SJCRH30 (cell line): ENCODE measurements at regions not wholly inside any gene's neighbourhood (a gene's known extent, or its start where the extent isn't known, plus 50 kb on each side); places are given as distances from the start of the nearest gene placed in this dataset.
A peak's percentile ranks its signal among the peaks of the same experiment; 100 is the strongest.
"Not testable (repeated sequence)": the region's sequence is repeated elsewhere in the genome, so short reads cannot be mapped to it uniquely, and the experiment has no call there.

Experiments
- DNase-seq, 2 experiments: peaks; one replicate each; pipeline ENCODE4 v3.0.0-alpha.2; 2015 to 2020
- H3K27ac ChIP-seq: fragments of 250-450 bp; sonication (Bioruptor Pico); 2 replicates; pipeline ENCODE4 v1.5.1; 2020; ENCODE audit warnings: mild to moderate bottlenecking, moderate library complexity
- H3K27me3 ChIP-seq: fragments of 250-450 bp; sonication (Bioruptor Pico); 2 replicates; pipeline ENCODE4 v1.5.1; 2020; ENCODE audit warnings: mild to moderate bottlenecking, moderate library complexity
- H3K36me3 ChIP-seq: fragments of 250-450 bp; sonication (Bioruptor Pico); 2 replicates; pipeline ENCODE4 v1.5.1; 2020; ENCODE audit warnings: mild to moderate bottlenecking, moderate library complexity
- H3K4me1 ChIP-seq: fragments of 250-450 bp; sonication (Bioruptor Pico); 2 replicates; pipeline ENCODE4 v1.5.1; 2020; ENCODE audit warnings: mild to moderate bottlenecking, moderate library complexity
- H3K4me3 ChIP-seq: fragments of 250-450 bp; sonication (Bioruptor Pico); 2 replicates; pipeline ENCODE4 v1.5.1; 2020; ENCODE audit warnings: mild to moderate bottlenecking, moderate library complexity
- H3K9me3 ChIP-seq: fragments of 250-450 bp; sonication (Bioruptor Pico); replicated peaks from 2 replicates; pipeline ENCODE4 v1.5.1; 2020; ENCODE audit warnings: mild to moderate bottlenecking, moderate library complexity

DNA sequence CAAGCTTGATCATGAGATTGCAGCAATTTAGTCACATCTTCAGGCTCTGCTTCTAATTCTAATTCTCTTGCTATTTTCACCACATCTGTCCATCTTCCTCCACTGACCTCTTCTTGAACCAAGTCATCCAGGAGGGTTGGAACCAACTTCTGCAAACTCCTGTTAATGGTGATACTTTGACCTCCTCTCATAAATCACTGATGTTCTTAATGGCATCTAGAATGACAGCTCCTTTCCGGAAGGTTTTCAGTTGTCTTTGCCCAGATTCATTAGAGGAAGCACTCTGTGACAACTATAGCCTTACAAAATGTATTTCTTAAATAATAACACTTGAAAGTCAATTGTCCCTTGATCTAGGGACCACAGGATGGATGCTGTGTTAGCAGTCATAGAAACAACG lies 136.2 kb downstream of the IGLL1 start:
- H3K4me3 ChIP-seq, H3K27me3 ChIP-seq, H3K9me3 ChIP-seq, H3K27ac ChIP-seq, H3K4me1 ChIP-seq, DNase-seq, H3K36me3 ChIP-seq: not testable (repeated sequence)

DNA sequence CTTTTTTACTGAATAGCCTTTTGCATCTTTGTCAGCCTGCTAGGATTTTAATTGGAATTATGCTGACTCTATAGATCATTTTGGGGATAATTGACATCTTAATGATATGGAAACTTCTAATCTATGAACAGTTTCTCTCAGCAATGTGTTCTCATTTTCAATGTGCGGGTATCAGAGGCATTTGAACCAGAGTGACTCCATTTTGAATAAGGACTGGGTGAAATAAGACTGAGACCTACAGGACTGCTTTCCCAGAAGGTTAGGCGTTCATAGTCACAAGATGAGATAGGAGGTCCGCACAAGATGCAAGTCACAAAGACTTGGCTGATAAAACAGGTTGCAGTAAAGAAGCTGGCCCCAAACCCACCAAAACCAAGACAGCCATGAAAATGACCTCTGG lies 140.5 kb downstream of the IGLL1 start:
- not testable (repeated sequence) for H3K4me3 ChIP-seq, H3K4me1 ChIP-seq, DNase-seq, H3K27ac ChIP-seq, H3K9me3 ChIP-seq, H3K36me3 ChIP-seq, H3K27me3 ChIP-seq

DNA sequence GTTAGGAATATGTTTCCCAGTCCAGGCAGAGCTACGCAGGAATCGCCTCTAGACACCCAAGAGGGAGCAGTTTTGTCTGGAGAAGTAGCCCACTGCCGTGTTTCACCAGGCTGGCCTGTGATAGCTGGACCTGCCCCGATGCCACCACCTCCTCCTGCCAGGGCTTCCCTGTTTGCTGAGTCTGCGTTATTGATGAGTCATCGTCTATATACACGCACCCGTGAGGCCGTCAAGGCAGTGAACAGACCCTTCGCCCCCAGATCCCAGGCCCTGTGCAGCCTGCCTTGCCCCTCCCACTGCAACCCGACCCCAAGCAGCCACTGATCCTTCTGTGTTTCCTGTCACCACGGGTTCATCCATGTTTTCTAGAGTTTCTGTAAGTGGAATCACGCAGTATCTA lies 141.9 kb downstream of the IGLL1 start:
- Histone ChIP-seq H3K27me3 (no peaks in the 10 kb centered on the region), H3K4me3 (no peak overlapping the region), H3K9me3 (no peaks in the 10 kb centered on the region), H3K36me3 (no peaks in the 10 kb centered on the region), H3K4me1 (no peaks in the 10 kb centered on the region), H3K27ac (no peak overlapping the region)
- DNase-seq, result no peak

DNA sequence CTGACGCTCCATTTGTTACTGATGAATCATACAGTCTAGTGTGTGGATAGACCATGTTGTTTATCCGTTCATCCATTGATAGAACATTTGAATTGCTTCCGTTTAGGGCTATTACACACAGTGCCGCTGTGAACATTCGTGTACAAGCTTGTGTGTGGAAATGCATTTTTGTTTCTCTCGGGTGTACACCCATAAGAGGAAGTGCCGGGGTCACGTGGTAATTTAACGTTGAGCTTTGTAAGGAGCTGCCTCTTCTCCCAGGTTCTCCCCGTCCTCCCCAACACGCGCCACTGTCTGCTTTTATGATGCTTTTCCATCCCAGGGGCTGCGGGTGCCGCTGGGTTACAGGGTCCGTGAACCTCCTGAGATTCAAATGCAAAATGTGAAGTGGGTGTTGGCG lies 142.3 kb downstream of the IGLL1 start:
- no peak overlapping the region for H3K4me3 ChIP-seq
- no peaks in the 10 kb centered on the region for H3K36me3 ChIP-seq
- H3K9me3 ChIP-seq, result no peaks in the 10 kb centered on the region
- DNase-seq, result no peak
- no peaks in the 10 kb centered on the region for H3K27me3 ChIP-seq
- no peak overlapping the region for H3K27ac ChIP-seq
- no peaks in the 10 kb centered on the region for H3K4me1 ChIP-seq

DNA sequence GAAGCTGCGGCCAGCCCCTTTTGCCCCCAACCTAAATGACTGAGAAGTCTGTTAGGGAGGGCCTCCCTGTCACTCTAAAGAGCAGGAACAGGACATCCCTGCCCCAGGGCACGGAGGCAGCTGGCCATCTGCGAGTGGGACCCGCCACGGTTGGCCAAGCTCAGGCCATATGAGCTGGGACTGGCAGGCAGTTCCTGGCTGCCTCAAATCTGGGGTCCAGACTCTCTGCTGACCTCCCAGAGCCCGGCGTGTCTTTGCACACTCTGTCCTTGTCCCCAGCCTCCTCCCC lies 143.0 kb downstream of the IGLL1 start:
- H3K27ac ChIP-seq, DNase-seq, H3K36me3 ChIP-seq, H3K9me3 ChIP-seq, H3K4me3 ChIP-seq, H3K27me3 ChIP-seq, H3K4me1 ChIP-seq: not testable (repeated sequence)

DNA sequence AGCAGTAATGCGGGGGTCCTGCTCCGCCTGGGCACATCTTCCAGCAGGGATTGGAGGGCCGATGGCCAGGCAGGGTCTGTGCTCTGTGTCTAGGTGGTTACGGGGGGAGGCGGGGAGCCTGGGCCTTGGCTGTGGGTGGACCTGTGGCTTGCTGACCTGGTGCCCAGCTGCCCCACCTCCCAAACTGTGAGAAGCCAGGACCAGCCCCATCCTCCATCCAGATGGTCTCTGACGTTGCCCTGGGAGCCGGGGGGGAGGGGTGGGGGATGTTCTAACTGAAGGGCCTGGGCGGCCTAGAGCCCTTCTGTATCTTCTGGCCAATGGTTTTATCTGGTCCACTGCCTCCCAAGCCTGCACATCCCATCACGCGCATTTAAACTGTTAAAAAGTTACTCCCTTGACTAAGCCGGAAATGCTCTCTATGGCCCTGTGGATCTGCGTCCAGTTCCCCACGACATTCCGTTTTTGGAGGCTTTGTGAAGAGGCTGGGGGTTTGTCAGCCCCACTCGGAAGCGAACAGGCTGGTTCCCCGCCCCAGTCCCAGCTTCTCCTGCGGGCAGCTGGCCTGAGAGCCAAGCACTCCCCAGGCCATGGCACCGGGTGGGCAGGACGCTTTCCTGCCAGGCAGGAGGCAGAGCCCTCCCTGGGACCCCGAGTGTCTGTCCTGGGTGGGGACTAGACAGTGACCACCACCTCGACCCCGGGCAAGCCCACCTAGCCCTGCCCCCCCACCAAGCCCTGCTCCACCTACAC lies 143.6 kb downstream of the IGLL1 start:
- H3K36me3 ChIP-seq, H3K27me3 ChIP-seq, H3K27ac ChIP-seq, H3K4me1 ChIP-seq, H3K4me3 ChIP-seq, H3K9me3 ChIP-seq, DNase-seq: not testable (repeated sequence)

DNA sequence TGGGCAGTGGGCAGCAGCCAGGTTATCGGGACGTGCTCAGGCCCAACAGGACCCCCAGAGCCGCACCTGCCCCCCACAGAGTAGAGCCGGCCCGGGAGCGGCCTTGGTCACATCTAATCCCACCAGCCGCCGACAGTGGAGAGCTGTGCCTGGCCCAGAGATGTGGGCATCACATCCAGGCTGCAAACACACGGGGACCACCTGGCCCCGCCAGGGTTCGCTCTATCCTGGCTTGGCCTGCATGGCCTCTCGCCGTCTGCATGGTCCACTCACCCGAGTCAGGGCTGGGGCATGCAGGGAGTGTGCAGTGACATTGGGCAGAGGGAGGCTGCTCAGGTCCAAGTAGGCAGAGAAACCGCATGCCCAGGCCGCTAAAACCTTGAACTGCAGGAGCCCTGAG lies 144.9 kb downstream of the IGLL1 start:
- H3K4me1 ChIP-seq, H3K9me3 ChIP-seq, H3K36me3 ChIP-seq, H3K27me3 ChIP-seq, H3K27ac ChIP-seq, H3K4me3 ChIP-seq, DNase-seq: not testable (repeated sequence)

DNA sequence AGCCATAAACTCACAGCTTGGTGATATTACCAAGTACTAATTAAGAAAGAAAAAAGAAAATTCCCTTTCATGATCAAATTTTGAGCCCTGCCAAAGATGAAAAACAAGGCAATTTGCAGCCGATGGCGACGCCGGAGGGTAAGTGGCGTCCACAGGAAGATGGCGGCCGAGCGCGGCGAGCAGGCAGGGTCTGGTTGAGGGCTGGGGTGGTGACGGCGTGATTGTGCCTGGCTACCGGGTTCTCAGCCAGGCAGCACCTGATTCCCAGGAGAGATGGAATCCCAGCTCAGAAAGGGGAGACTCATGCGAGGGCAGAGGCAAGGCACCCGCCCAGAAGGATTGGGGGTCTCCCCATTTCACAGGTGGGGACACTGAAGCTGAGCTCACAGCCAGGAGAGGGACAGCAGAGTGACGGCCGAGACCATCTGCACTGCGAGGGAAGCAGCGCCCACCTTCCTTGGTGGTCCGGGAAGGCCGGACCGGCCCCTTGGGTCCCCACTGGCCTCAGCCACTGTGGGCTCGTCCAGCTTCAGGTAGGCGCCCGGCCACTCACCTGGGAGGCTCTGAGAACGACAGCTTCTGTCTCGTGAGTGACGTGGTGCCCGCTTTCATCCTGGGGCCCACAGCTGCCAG lies 145.8 kb downstream of the IGLL1 start:
- not testable (repeated sequence) for H3K36me3 ChIP-seq, H3K9me3 ChIP-seq, DNase-seq

DNA sequence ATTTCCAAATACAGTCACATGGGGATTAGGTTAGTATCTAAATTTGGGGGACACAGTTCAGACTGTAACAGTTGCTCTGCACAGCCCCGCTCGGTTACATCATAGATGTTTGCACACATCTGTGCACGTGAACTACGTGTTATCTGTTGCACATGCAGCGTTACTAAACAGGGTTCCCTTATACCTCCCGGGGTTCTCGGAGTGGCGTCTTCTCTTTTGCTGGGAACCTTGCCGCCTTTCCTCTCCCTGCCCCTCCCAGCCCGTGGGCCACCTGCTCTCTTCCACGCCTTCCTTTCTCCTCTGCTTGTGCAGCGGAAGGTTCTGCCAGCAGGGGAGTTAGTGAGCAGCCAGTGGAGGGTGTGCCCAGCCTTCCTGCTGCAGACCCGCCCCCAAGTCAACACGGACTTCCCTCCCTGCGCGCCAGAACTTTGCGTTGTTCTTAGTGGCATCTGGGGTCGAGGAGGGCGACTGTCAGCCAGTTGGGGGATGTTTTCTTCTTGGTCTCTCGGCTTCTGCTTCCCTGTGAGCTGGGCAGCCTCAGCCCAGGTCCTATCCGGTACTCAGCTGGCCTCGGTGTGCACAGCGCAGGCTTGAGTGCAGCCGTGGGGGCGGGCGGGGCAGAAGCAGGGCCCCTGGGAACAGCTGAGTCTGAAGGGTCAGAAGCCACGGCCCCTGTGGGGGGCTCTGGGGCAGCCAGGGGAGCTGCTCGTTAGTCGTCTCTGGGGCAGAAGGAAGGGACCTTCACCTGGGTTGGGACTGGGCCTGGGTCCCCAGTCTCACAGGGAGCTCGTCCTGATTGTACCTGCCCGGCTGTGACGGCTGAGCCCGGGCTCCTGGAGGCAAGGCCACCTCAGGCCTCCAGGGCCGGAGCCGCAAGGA lies 146.7 kb downstream of the IGLL1 start:
- not testable (repeated sequence) for H3K27ac ChIP-seq, H3K27me3 ChIP-seq, H3K4me1 ChIP-seq, H3K9me3 ChIP-seq, H3K36me3 ChIP-seq
- H3K4me3 ChIP-seq, result peak overlapping the region; percentile 19
- DNase-seq, result peak; percentile 60

More for the DNA sequence above, 145.8 kb downstream of the IGLL1 start:
- not testable (repeated sequence) for H3K4me3 ChIP-seq, H3K4me1 ChIP-seq, H3K27me3 ChIP-seq, H3K27ac ChIP-seq

DNA sequence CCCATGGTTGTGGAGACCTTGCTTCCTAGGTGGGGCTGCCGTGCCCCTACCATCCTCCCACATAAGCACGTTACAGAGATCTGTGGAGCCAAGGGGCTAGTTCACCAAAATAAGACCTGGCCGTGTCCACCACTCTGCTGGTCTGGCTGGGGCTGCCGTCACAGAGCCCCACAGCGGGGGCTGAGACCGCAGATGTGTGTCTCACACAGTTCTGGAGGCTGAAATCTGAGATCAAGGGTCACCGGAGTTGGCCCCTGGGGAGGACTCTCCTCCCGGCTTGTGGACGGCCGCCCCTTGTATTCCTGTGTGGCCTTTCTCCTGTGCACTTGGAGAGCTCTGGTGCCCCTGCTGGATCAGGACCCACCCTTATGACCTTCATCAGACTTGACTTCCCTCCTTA lies 147.4 kb downstream of the IGLL1 start:
- H3K9me3 ChIP-seq, DNase-seq, H3K27me3 ChIP-seq, H3K4me3 ChIP-seq, H3K4me1 ChIP-seq, H3K36me3 ChIP-seq, H3K27ac ChIP-seq: not testable (repeated sequence)

DNA sequence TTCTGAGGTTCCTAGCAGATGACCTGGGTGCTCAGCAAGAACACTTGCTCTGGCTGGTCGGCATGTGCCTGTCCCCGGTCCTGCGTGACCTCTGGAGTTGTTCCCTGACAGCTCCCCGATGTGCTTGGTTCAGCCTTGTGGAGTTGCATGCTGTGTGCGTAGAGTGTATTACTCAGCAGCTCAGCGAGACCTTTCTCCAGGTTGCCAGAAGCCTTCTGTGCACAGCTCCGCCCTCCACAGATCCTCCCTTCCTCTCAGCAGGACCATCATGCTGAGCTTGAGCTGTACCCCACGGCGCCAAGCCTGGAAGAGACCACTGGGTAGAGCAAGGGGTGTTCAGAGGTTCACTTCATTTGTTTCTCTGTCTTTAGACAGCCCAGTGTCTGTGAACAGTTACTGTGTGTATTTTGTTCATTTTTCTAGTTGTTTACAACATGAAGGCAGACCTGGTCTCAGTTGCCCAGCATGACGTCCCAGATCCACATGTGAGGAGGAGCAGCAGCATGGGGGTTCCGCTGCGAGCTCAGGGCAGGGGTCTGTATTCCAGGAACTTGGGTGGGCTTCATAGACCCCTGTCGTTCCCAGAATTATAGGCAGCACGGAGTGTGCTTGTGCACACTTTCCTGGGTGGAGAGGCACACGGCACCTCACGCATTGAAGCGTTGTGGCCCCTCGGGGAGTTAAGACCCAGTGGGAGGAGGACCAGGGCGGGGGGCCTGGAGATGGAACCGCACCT lies 148.6 kb downstream of the IGLL1 start:
- H3K36me3 ChIP-seq, result no peaks in the 10 kb centered on the region
- H3K4me1 ChIP-seq, result no peaks in the 10 kb centered on the region
- H3K9me3 ChIP-seq, result peaks cover 10% of the 10 kb centered on the region
- DNase-seq, result no peak
- no peak overlapping the region for H3K4me3 ChIP-seq
- H3K27me3 ChIP-seq, result no peaks in the 10 kb centered on the region
- no peak overlapping the region for H3K27ac ChIP-seq

DNA sequence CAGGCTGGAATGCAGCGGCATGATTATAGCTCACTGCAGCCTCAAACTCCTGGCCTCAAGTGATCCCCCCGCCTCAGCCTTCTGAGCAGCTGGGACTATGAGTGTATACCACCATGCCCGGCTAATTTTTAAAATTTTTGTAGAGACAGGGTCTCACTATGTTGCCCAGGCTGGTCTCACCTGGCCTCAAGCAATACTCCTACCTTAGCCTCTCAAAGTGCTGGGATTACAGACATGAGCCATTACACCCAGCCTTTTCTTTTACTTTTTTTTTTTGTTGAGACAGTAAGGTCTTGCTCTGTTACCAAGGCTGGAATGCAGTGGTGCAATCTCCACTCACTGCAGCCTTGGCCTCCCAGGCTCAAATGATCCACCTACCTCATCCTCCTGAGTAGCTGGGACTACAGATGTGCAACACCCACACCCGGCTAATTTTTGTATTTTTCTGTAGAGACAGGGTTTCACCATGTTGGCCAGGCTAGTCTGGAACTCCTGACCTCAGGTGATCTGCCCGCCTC lies 155.5 kb downstream of the IGLL1 start:
- H3K27me3 ChIP-seq, H3K36me3 ChIP-seq, DNase-seq, H3K4me3 ChIP-seq, H3K27ac ChIP-seq, H3K4me1 ChIP-seq, H3K9me3 ChIP-seq: not testable (repeated sequence)

DNA sequence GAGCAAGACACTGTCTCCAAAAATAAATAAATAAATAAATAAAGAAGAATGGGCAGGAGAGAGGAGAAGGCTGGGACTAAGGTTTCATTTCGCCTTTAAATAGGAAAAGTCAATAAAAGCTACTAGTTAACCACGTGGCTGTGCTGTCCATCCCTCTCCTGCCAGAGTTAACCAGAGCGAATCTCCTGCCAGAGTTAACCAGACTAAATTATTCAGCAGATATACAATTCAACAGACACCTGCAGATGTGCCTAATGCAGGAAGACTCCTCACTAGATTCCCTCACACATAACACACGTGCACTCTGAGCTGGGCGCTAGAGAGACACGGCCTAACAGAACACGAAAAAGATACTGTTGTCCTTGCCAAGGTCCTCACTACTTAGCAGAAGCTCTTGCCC lies 156.1 kb downstream of the IGLL1 start:
- no peak for DNase-seq
- no peak overlapping the region for H3K4me3 ChIP-seq
- no peaks in the 10 kb centered on the region for H3K4me1 ChIP-seq
- H3K27ac ChIP-seq, result no peak overlapping the region
- no peaks in the 10 kb centered on the region for H3K9me3 ChIP-seq
- H3K27me3 ChIP-seq, result no peaks in the 10 kb centered on the region
- H3K36me3 ChIP-seq, result no peaks in the 10 kb centered on the region

DNA sequence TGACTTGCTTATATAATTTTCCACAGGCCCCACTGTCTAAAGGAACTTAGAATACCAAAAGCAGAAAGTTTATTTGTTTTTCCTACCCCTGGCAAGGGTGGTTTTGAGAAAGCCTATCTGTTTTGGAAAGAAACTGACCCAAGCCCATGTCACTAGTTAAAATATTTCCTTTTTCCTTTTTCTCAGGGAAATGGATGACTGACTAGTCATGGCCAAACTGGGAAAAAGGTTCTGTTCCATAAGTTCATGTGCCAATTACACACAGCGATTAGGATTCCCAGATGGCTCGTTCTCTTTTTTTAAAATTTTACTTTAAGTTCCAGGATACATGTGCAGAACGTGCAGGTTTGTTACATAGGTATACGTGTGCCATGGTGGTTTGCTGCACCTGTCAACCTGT lies 157.8 kb downstream of the IGLL1 start:
- not testable (repeated sequence) for H3K4me1 ChIP-seq, H3K27me3 ChIP-seq, H3K9me3 ChIP-seq, H3K4me3 ChIP-seq, H3K36me3 ChIP-seq, DNase-seq, H3K27ac ChIP-seq

DNA sequence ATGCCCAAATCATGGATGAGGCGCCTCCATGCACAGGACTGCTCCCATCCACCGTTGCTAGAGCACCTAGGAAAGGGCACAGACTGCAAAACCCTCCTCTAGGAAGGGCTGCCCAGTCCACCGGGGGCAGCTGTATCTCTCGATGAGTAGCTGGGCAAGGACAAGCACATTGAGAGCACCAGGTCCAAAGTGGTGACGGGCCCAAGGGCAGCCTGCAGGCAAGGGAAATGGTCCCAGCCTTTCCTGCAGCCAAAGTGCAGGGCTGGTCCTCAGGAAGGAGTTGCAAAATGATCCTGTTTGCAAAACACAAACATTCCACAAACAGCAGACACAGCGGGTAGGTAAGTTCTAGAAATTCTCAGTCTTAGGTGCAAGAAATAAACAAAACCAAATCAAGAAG lies 158.8 kb downstream of the IGLL1 start:
- not testable (repeated sequence) for H3K9me3 ChIP-seq, DNase-seq, H3K27me3 ChIP-seq, H3K4me1 ChIP-seq, H3K4me3 ChIP-seq, H3K27ac ChIP-seq, H3K36me3 ChIP-seq
